ENCODE measurements at regions not wholly inside any gene's neighbourhood (a gene's known extent, or its start where the extent isn't known, plus 50 kb on each side); places are given as distances from the start of the nearest gene placed in this dataset.

GRCh38 chr15:57820119-57820518 lies 113.6 kb downstream of the POLR2M start:
- WGBS (ENCODE audit: insufficient coverage): 75% methylated on average over 1 of the region's 2 CpGs
- Mint-ChIP-seq H3K27me3 (ENCODE audit: low read depth in 3 of 3) (peaks cover 0 to 6% (median 2%) of the 10 kb centered on the region in 3 donors), H3K4me1 (peaks cover 7% of the 10 kb centered on the region), H3K4me3 (no peak overlapping the region), H3K9me3 (peaks cover 2 to 21% (median 10%) of the 10 kb centered on the region in 7 donors), H3K36me3 (no peaks in the 10 kb centered on the region), H3K27ac (no peak overlapping the region)
- Histone ChIP-seq H3K36me3 (replicated peaks in 1 of 2; ENCODE audit: control insufficient read depth in 1 of 2, insufficient read depth in 2 of 2, low read length in 2 of 2) (no peaks in the 10 kb centered on the region), H4K20me1 (ENCODE audit: insufficient read depth, low read length) (no peaks in the 10 kb centered on the region), H2AFZ (ENCODE audit: insufficient read depth, low read depth, low read length, poor library complexity, severe bottlenecking) (no peak overlapping the region), H3K27ac (ENCODE audit: low read depth in 1 of 2, low read length in 2 of 2) (no peak overlapping the region), H3K4me3 (replicated peaks in 1 of 3; ENCODE audit: low read depth in 2 of 3, low read length in 3 of 3) (no peak overlapping the region), H3K4me2 (replicated peaks; ENCODE audit: extremely low read depth, low read length, poor library complexity, severe bottlenecking) (no peak overlapping the region), H3K4me1 (ENCODE audit: control insufficient read depth in 1 of 2, insufficient read depth in 2 of 2, low read length in 2 of 2) (peaks cover 0 to 8% of the 10 kb centered on the region in 2 donors), H3K9me3 (replicated peaks in 1 of 2; ENCODE audit: control insufficient read depth in 1 of 2, insufficient read depth in 1 of 2, low read length in 2 of 2) (peaks cover 0 to 3% of the 10 kb centered on the region in 2 donors), H3K9ac (ENCODE audit: insufficient read depth, low read length, poor library complexity, severe bottlenecking) (no peak overlapping the region), H3K79me2 (ENCODE audit: insufficient read depth, low read length) (no peaks in the 10 kb centered on the region), H3K27me3 (ENCODE audit: control insufficient read depth in 2 of 2, insufficient read depth in 2 of 2, low read length in 2 of 2) (peaks cover 0 to 5% of the 10 kb centered on the region in 2 donors)
- intact Hi-C loops (cut with micrococcal nuclease): no loop called here
- TF ChIP-seq CTCF (IDR thresholded peaks at IDR 0.05): no peak
- DNase-seq: no peak

- DNase-seq: no peak
- H3K27ac Mint-ChIP-seq: no peak overlapping the region
- Histone ChIP-seq H3K27ac (ENCODE audit: low read depth in 1 of 2, low read length in 2 of 2) (no peak overlapping the region), H3K4me2 (replicated peaks; ENCODE audit: extremely low read depth, low read length, poor library complexity, severe bottlenecking) (no peak overlapping the region), H3K79me2 (ENCODE audit: insufficient read depth, low read length) (no peaks in the 10 kb centered on the region), H3K27me3 (ENCODE audit: control insufficient read depth in 2 of 2, insufficient read depth in 2 of 2, low read length in 2 of 2) (peaks cover 0 to 5% of the 10 kb centered on the region in 2 donors), H3K4me1 (ENCODE audit: control insufficient read depth in 1 of 2, insufficient read depth in 2 of 2, low read length in 2 of 2) (no peaks in the 10 kb centered on the region), H4K20me1 (ENCODE audit: insufficient read depth, low read length) (no peaks in the 10 kb centered on the region), H3K9ac (ENCODE audit: insufficient read depth, low read length, poor library complexity, severe bottlenecking) (no peak overlapping the region), H2AFZ (ENCODE audit: insufficient read depth, low read depth, low read length, poor library complexity, severe bottlenecking) (no peak overlapping the region), H3K9me3 (replicated peaks in 1 of 2; ENCODE audit: control insufficient read depth in 1 of 2, insufficient read depth in 1 of 2, low read length in 2 of 2) (no peaks in the 10 kb centered on the region), H3K36me3 (replicated peaks in 1 of 2; ENCODE audit: control insufficient read depth in 1 of 2, insufficient read depth in 2 of 2, low read length in 2 of 2) (no peaks in the 10 kb centered on the region), H3K4me3 (replicated peaks in 1 of 3; ENCODE audit: low read depth in 2 of 3, low read length in 3 of 3) (no peak overlapping the region)
- no peaks in the 10 kb centered on the region for H3K36me3 Mint-ChIP-seq
- no peaks in the 10 kb centered on the region for H3K4me1 Mint-ChIP-seq
- intact Hi-C loops (cut with micrococcal nuclease): no loop called here
- H3K9me3 Mint-ChIP-seq: peaks cover 0 to 11% (median 5%) of the 10 kb centered on the region in 7 donors
- no peak overlapping the region for H3K4me3 Mint-ChIP-seq
- TF ChIP-seq CTCF (IDR thresholded peaks at IDR 0.05): no peak
- WGBS (ENCODE audit: insufficient coverage): 71% methylated on average over 1 of the region's 2 CpGs
- peaks cover 0 to 6% (median 2%) of the 10 kb centered on the region in 3 donors for H3K27me3 Mint-ChIP-seq (ENCODE audit: low read depth in 3 of 3)
Observed at GRCh38 chr15:57821826-57822225, 115.3 kb downstream of the POLR2M start.
